Erythroblast (primary cell): ENCODE measurements at regions not wholly inside any gene's neighbourhood (a gene's known extent, or its start where the extent isn't known, plus 50 kb on each side); places are given as distances from the start of the nearest gene placed in this dataset.

Experiments
- GATA1 ChIP-seq: IDR thresholded peaks from 2 replicates; pipeline ENCODE4 v1.6.1; 2011; ENCODE audit warnings: low read depth, mild to moderate bottlenecking, control low read depth, low read length, moderate library complexity
- POLR2A ChIP-seq: IDR thresholded peaks from 2 replicates; pipeline ENCODE4 v1.6.1; 2011; ENCODE audit warnings: mild to moderate bottlenecking, low read length

DNA sequence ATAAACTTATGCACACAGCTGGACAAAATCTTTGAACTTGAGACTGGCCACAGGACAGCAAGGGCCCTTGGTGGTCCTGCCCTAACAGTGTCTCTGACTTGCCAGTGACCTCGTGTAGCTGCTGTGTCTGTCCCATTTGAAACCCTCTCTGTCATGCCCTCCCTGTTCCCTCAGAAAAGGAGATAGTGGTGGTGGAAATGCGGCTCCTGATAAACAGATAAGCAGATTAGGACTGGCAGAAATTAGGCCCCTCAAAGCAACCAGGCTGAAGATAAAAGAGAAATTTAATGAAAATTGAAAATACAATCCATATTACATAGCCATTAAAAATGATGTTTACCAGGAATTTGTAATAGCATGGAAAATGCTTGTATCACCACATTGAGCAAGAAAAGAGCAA lies 136.6 kb upstream of the ATP6AP2 start:
- TF ChIP-seq POLR2A (no peak), GATA1 (no peak)
